Uterus (tissue), 2 donors: ENCODE measurements at regions not wholly inside any gene's neighbourhood (a gene's known extent, or its start where the extent isn't known, plus 50 kb on each side); places are given as distances from the start of the nearest gene placed in this dataset.

Experiments used
- CTCF ChIP-seq, 4 experiments: fragments of 200-600 bp in 2 of 4; fragments of 450-650 bp in 2 of 4; sonication (generic) in 2 of 4; IDR thresholded peaks; one replicate each; pipeline ENCODE4 v1.5.1; 2016 to 2019; ENCODE audit warnings: antibody characterized with exemption in 4 of 4, mild to moderate bottlenecking in 2 of 4, moderate library complexity in 1 of 4
- POLR2A ChIP-seq, 2 donors: fragments of 450-650 bp; IDR thresholded peaks; one replicate each; pipeline ENCODE4 v1.6.1; 2016; ENCODE audit warnings: antibody characterized with exemption in 2 of 2, mild to moderate bottlenecking in 1 of 2, moderate library complexity in 1 of 2

GRCh38 chr5:28324174-28324573 lies 1285.8 kb upstream of the CDH9 start:
- no peak for TF ChIP-seq CTCF (IDR thresholded peaks at IDR 0.05)
- TF ChIP-seq POLR2A (IDR thresholded peaks at IDR 0.05): no peak
